Body of pancreas (tissue), 4 donors: ENCODE measurements at regions not wholly inside any gene's neighbourhood (a gene's known extent, or its start where the extent isn't known, plus 50 kb on each side); places are given as distances from the start of the nearest gene placed in this dataset.
"Not testable (repeated sequence)": the region's sequence is repeated elsewhere in the genome, so short reads cannot be mapped to it uniquely, and the experiment has no call there.

Source experiments
- ATAC-seq: fragments of 150-250 bp; one replicate; pipeline ENCODE4 v1.9.1; 2016
- DNase-seq, 4 donors: peaks; one replicate each; pipeline ENCODE4 v3.0.0-alpha.2; 2019
- H3K27ac ChIP-seq, 4 donors: fragments of 200-600 bp; sonication (generic); 1 replicate in 3 of 4; 2 replicates in 1 of 4; pipeline versions ENCODE4 v1.5.1 to v1.6.1; 2016 to 2019; ENCODE audit warnings: mild to moderate bottlenecking in 1 of 4, mixed read lengths in 1 of 4, moderate library complexity in 1 of 4
- H3K27me3 ChIP-seq, 2 donors: fragments of 200-600 bp; sonication (generic); one replicate each; pipeline ENCODE4 v1.6.0; 2016; ENCODE audit warnings: mild to moderate bottlenecking in 1 of 2
- H3K36me3 ChIP-seq, 2 donors: fragments of 200-600 bp; sonication (generic); replicated peaks in 1 of 2; 2 replicates each; pipeline ENCODE4 v1.5.1; 2016; ENCODE audit warnings: low read depth in 2 of 2; ENCODE audit not compliant: insufficient read depth in 1 of 2
- H3K4me1 ChIP-seq: fragments of 200-600 bp; sonication (generic); one replicate; pipeline ENCODE4 v1.6.0; 2016
- H3K4me3 ChIP-seq, 2 donors: fragments of 200-600 bp; sonication (generic); 1 replicate in 1 of 2; 2 replicates in 1 of 2; pipeline ENCODE4 v1.5.1; 2016 to 2019
- H3K9me3 ChIP-seq, 3 donors: fragments of 200-600 bp; sonication (generic); 1 replicate in 2 of 3; 2 replicates in 1 of 3; pipeline ENCODE4 v1.5.1; 2016
- POLR2A ChIP-seq, 3 donors: fragments of 450-650 bp; IDR thresholded peaks; one replicate each; pipeline ENCODE4 v1.6.1; 2016; ENCODE audit warnings: antibody characterized with exemption in 3 of 3, mild to moderate bottlenecking in 2 of 3
- WGBS, 2 donors: methylation state at CpG; one replicate each; pipeline ENCODE4 v1.1.5; 2017; 5-methylcytosine and 5-hydroxymethylcytosine counted together
- intact Hi-C: fragments of 100-400 bp; cut with DNase I; formaldehyde crosslinking; loops from one replicate; pipeline ENCODE4 v1.15.1; 2023

GRCh38 chr2:91603996-91604395, 2912.5 kb downstream of the RPIA start:
- H3K27ac ChIP-seq, DNase-seq, intact Hi-C loops, H3K27me3 ChIP-seq, H3K4me1 ChIP-seq, ATAC-seq, H3K4me3 ChIP-seq, H3K36me3 ChIP-seq, H3K9me3 ChIP-seq: not testable (repeated sequence)
- WGBS, 2 donors, result 62 to 64% methylated on average over 2 of the region's 3 CpGs

DNA sequence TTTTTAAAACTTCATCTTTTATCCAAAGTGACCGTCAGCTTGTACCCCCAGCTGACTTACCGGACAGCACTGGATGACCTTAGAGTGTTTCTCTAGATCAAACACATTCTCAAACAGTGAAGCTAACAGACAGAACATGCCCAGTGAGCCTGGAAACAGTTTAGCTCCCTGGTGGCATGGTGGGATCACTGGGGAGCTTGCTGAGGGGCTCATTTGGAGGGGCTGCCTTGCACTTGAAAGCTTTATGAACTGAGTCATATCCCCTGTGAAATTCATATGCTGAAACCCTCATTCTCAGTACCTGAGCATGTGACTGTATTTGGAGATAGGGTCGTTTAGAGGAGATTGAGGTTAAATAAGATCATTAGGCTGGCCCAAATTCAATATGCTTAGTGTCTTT, 2913.2 kb downstream of the RPIA start:
- intact Hi-C loops, H3K36me3 ChIP-seq, H3K27ac ChIP-seq, ATAC-seq, H3K9me3 ChIP-seq, H3K4me1 ChIP-seq, H3K27me3 ChIP-seq, H3K4me3 ChIP-seq, DNase-seq: not testable (repeated sequence)
- WGBS, 2 donors, result 48 to 59% methylated on average over 3 of the region's 3 CpGs

DNA sequence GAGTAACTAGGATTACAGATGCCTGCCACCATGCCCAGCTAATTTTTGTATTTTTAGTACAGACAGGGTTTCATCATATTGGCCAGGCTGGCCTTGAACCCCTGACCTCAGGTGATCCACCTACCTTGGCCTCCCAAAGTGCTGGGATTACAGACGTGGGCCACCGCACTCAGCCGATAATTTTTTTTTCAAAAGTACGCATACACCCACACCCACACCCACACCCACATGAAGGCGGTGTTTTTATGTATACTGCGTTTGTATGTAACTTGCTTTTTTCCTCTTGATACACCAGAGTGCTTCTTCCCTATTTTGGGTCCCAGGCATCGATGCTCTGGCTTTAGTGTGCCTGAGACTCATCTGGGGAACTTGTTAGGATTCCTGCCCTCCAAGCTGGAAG, 2932.3 kb downstream of the RPIA start:
- not testable (repeated sequence) for H3K27me3 ChIP-seq, H3K4me1 ChIP-seq
- WGBS, 2 donors, result 76% methylated on average over 7 of the region's 7 CpGs

DNA sequence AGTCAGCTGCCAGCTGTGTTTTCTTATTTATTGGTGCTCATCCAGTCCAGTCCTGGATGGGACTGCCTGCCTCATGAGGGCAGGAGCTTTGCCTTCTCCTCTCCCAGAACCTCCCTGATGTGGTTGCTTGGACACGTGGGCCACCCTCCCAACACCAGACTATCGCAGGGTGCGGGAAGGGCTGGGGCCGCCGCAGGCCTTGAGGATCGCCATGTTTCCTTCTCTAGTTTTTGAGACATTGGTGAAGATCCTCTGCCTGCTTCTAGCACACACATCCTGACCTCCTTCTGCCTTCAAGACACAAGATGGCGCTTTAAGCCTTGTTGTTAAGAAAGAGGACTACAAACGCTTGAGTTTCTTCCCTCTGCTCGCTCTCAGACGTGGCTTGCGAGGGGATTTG, 2937.0 kb downstream of the RPIA start:
- H3K4me3 ChIP-seq, H3K9me3 ChIP-seq, H3K27ac ChIP-seq, H3K4me1 ChIP-seq, ATAC-seq, H3K27me3 ChIP-seq, intact Hi-C loops, DNase-seq, H3K36me3 ChIP-seq: not testable (repeated sequence)
- WGBS, 2 donors, result 77% methylated on average over 3 of the region's 11 CpGs; no CpG with 5 or more reads in 1 of the 2 donors

More for the DNA sequence above, 2932.3 kb downstream of the RPIA start:
- H3K9me3 ChIP-seq, ATAC-seq, DNase-seq, H3K4me3 ChIP-seq, H3K27ac ChIP-seq, intact Hi-C loops, H3K36me3 ChIP-seq: not testable (repeated sequence)

- H3K9me3 ChIP-seq, H3K36me3 ChIP-seq, H3K4me1 ChIP-seq, ATAC-seq, intact Hi-C loops, H3K27me3 ChIP-seq, H3K4me3 ChIP-seq, H3K27ac ChIP-seq: not testable (repeated sequence)
- WGBS, 2 donors, result 83% methylated on average over 5 of the region's 17 CpGs; no CpG with 5 or more reads in 1 of the 2 donors
- peak in 1 of 4 donors; percentile 5 for DNase-seq
Measured at GRCh38 chr2:91657193-91657592, 2965.7 kb downstream of the RPIA start.

DNA sequence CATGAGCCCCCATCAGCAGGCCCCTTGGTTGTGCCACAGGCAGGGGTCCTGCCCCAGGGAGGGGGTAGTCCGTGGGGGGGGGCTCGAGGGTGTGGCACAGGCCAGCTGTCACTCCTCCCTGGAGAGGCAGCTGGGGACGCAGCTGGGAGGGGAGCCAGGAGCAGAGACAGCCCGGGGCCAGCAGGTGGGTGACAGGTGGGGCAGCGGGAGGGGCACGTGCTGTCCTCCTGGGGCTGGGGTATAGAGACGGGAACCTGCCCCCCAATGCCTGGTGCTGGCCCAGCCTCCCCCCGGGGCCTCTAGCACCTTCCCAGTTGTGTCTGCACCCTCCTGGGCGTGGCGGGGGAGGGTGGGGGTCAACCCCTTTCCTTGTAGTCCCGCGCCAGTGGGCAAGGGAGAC, 2966.9 kb downstream of the RPIA start:
- H3K9me3 ChIP-seq, DNase-seq, H3K4me1 ChIP-seq, H3K27me3 ChIP-seq, H3K27ac ChIP-seq, ATAC-seq, intact Hi-C loops, H3K36me3 ChIP-seq, H3K4me3 ChIP-seq: not testable (repeated sequence)
- 38% methylated on average over 2 of the region's 12 CpGs; no CpG with 5 or more reads in 1 of the 2 donors for WGBS, 2 donors

DNA sequence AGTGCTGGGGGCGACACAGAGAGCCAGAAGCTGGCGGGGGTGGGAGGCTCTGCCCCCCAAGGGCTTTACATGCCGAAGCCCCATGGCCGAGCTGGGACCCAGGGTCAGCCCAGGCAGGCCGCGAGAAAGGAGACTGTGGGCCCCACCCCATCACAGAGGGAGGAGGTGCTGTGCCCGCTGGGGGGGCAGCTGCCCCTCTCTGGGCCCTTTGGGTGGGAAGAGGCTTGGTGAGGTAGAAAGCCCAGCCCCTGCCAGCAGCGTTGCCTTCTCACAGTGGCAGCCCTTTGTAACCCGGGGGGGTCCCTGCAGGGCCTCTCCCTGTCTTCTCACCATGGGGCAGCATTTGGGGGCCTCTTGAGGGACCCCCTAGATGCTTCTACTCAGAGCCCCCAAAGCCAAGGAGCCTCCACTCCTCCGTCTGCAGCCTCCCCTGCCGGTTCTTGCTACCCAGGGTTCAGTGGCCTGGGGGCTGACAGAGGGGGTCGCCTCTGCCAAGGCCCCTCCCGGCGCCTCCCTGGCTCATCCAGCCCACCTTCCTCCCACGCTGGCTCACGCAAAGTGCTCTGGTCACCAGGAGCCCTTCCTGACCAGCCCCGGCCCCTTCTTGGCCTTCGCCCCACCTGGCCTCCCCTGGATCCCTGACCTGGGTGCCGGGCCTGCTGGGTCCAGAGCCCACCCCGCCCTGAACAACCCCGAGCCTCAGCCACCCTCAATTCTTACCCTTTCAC, 2967.9 kb downstream of the RPIA start:
- not testable (repeated sequence) for ATAC-seq

DNA sequence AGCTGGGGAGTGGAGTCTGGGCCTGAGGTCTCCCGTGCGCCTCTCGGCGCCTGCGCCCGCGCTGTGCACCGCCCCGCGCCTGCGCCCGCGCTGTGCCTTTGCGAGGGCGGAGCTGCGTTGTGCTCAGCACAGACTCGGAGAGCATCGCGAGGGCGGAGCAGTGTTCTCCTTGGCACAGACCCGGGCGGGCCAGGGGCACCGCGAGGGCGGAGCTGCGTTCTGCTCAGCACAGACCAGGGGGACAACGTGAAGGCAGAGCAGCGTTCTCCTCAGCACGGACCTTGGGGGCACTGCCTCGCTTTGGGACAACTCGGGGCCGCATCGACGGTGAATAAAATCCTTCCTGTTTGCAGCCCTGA, 2968.4 kb downstream of the RPIA start:
- DNase-seq, result peak in 2 of 4 donors; percentile 26 to 47
- peak in 1 of 3 donors; percentile 35 for TF ChIP-seq POLR2A (IDR thresholded peaks at IDR 0.05)
- intact Hi-C loops, H3K27ac ChIP-seq, H3K27me3 ChIP-seq, H3K9me3 ChIP-seq, H3K36me3 ChIP-seq, H3K4me3 ChIP-seq, H3K4me1 ChIP-seq: not testable (repeated sequence)
- peak; percentile 65 for ATAC-seq
- 1% methylated on average over 20 of the region's 34 CpGs; no CpG with 5 or more reads in 1 of the 2 donors for WGBS, 2 donors

More for the DNA sequence above, 2967.9 kb downstream of the RPIA start:
- intact Hi-C loops, H3K36me3 ChIP-seq, H3K27me3 ChIP-seq, DNase-seq, H3K9me3 ChIP-seq, H3K4me1 ChIP-seq, H3K27ac ChIP-seq: not testable (repeated sequence)
- peak overlapping the region in 1 of 2 donors; percentile 20 for H3K4me3 ChIP-seq
- WGBS, 2 donors, result 21% methylated on average over 7 of the region's 21 CpGs; no CpG with 5 or more reads in 1 of the 2 donors

DNA sequence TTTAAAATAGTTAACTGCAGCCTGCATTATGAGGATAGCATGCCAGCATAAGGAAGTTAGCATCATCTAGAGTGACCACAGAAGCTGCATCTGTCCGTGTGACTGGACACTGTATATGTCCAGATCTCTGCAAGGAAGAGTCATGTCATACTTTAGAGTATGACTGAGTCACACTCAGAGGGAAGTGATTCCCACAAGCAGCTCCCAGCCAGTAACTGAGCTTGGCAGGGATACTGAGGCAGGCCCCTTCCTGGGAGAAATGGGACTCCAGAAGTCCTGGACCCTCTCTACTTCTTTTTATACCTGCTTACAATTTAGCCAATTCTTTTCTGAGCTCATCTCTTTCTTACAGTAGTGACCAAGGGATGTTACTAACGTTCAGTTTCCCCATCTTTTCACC, 2975.9 kb downstream of the RPIA start:
- intact Hi-C loops, H3K36me3 ChIP-seq, H3K27ac ChIP-seq, H3K4me1 ChIP-seq, H3K9me3 ChIP-seq, H3K27me3 ChIP-seq, H3K4me3 ChIP-seq, ATAC-seq, DNase-seq: not testable (repeated sequence)
- WGBS, 2 donors, result 25% methylated on average over 1 of the region's 2 CpGs; no CpG with 5 or more reads in 1 of the 2 donors

GRCh38 chr2:91685541-91685940, 2994.1 kb downstream of the RPIA start:
- H3K27me3 ChIP-seq, intact Hi-C loops, H3K27ac ChIP-seq, H3K4me1 ChIP-seq, DNase-seq, H3K36me3 ChIP-seq, ATAC-seq, H3K9me3 ChIP-seq, H3K4me3 ChIP-seq: not testable (repeated sequence)
- WGBS, 2 donors, result 31% methylated on average over 25 of the region's 36 CpGs; no CpG with 5 or more reads in 1 of the 2 donors

DNA sequence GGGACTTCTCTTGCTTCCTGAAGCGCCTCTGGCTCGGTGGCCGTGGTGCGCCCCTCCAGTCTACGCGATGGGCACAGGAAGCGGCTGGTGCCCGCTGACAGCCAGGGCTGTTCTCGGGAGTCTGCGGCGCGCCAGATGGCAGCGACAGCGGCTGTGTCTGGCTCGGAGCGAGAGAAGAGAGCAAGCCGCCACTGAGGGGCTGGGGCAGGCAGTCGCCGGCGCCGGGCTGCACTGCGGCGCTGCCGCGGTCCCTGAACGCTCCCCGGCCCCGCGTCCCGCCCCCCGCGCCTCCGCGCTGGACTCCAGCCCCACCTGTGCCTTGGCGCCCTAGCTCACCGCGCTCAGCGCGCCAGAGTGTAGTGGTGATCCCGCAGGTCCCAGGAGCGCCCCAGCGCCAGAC, 2994.6 kb downstream of the RPIA start:
- ATAC-seq, DNase-seq, H3K27ac ChIP-seq, H3K36me3 ChIP-seq, H3K4me3 ChIP-seq, H3K27me3 ChIP-seq, H3K9me3 ChIP-seq, H3K4me1 ChIP-seq, intact Hi-C loops: not testable (repeated sequence)
- WGBS, 2 donors, result 5% methylated on average over 4 of the region's 42 CpGs; no CpG with 5 or more reads in 1 of the 2 donors
